ENCODE measurements at regions not wholly inside any gene's neighbourhood (a gene's known extent, or its start where the extent isn't known, plus 50 kb on each side); places are given as distances from the start of the nearest gene placed in this dataset.

GRCh38 chr21:19759836-19760235 is 1238.4 kb upstream of the NCAM2 start:
- TF ChIP-seq NFIC (IDR thresholded peaks at IDR 0.05) (no peak), YY1 (IDR thresholded peaks at IDR 0.05; ENCODE audit: low read depth) (no peak), EGR1 (IDR thresholded peaks at IDR 0.05) (no peak), CREB1 (IDR thresholded peaks at IDR 0.05; ENCODE audit: low read depth) (no peak), EP300 (IDR thresholded peaks at IDR 0.05; ENCODE audit: borderline replicate concordance) (no peak), MAX (IDR thresholded peaks at IDR 0.05) (no peak), ZBTB7A (IDR thresholded peaks at IDR 0.05; ENCODE audit: low read depth) (no peak)

DNA sequence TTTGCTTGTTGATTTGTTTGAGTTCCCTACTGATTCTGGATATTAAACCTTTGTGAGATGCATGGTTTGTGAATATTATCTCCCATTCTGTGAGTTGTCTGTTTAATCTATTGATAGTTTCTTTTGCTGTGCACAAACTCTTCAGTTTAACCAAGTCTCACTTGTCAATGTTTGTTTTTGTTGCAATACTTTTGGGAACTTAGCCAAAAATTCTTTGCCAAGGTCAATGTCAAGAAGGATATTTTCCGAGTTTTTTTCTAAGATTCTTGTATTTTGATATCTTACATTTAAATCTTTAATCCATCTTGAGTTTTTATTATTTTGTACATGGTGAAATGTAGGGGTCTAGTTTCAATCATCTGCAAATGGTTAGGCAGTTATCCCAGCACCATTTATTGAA is 1230.7 kb upstream of the NCAM2 start:
- no peak for TF ChIP-seq FOXM1 (IDR thresholded peaks at IDR 0.05; ENCODE audit: borderline replicate concordance, low read depth)
- no peak for TF ChIP-seq TCF12 (IDR thresholded peaks at IDR 0.05; ENCODE audit: low read depth)
- no peak for TF ChIP-seq EP300 (IDR thresholded peaks at IDR 0.05; ENCODE audit: borderline replicate concordance)
- no peak for TF ChIP-seq MAX (IDR thresholded peaks at IDR 0.05)
- TF ChIP-seq REST (IDR thresholded peaks at IDR 0.05; ENCODE audit: low read depth) = no peak
- no peak for TF ChIP-seq USF1 (IDR thresholded peaks at IDR 0.05)
- TF ChIP-seq CREB1 (IDR thresholded peaks at IDR 0.05; ENCODE audit: low read depth) = no peak
- TF ChIP-seq EGR1 (IDR thresholded peaks at IDR 0.05) = no peak
- no peak for TF ChIP-seq YY1 (IDR thresholded peaks at IDR 0.05; ENCODE audit: low read depth)
- no peak for TF ChIP-seq ZBTB7A (IDR thresholded peaks at IDR 0.05; ENCODE audit: low read depth)
- TF ChIP-seq TEAD4 (IDR thresholded peaks at IDR 0.05) = no peak
- no peak for TF ChIP-seq NFIC (IDR thresholded peaks at IDR 0.05)
- no peak for TF ChIP-seq RAD21 (IDR thresholded peaks at IDR 0.05; ENCODE audit: low read depth)
- TF ChIP-seq CEBPB (IDR thresholded peaks at IDR 0.05) = no peak
- no peak for TF ChIP-seq TAF1 (IDR thresholded peaks at IDR 0.05; ENCODE audit: low read depth)

GRCh38 chr21:19771881-19772280 is 1226.3 kb upstream of the NCAM2 start:
- TF ChIP-seq EGR1 (IDR thresholded peaks at IDR 0.05) (no peak), NFIC (IDR thresholded peaks at IDR 0.05) (no peak), EP300 (IDR thresholded peaks at IDR 0.05; ENCODE audit: borderline replicate concordance) (no peak), MAX (IDR thresholded peaks at IDR 0.05) (no peak), FOXM1 (IDR thresholded peaks at IDR 0.05; ENCODE audit: borderline replicate concordance, low read depth) (no peak), TAF1 (IDR thresholded peaks at IDR 0.05; ENCODE audit: low read depth) (no peak), CREB1 (IDR thresholded peaks at IDR 0.05; ENCODE audit: low read depth) (no peak), YY1 (IDR thresholded peaks at IDR 0.05; ENCODE audit: low read depth) (no peak), TCF12 (IDR thresholded peaks at IDR 0.05; ENCODE audit: low read depth) (no peak), TEAD4 (IDR thresholded peaks at IDR 0.05) (no peak), USF1 (IDR thresholded peaks at IDR 0.05) (no peak), REST (IDR thresholded peaks at IDR 0.05; ENCODE audit: low read depth) (no peak), ZBTB7A (IDR thresholded peaks at IDR 0.05; ENCODE audit: low read depth) (no peak)

DNA sequence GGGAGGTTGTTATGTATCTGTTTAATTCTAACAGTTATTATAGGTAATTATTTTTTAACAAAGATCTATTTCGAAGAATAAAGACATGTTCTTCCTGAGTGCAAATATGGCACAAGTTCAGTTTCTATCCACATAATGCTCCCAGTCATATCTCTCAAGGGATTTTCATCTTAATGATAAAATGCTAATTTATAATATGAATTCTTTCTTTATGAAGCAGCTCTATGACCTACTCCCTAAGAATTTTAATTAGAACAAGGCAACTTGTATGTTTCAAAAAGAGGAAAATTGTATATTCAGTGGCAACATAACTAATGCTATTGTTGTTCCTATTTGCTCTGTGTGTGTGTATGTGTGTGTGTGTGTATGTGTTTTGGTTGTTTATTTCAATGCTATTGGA is 1222.1 kb upstream of the NCAM2 start:
- TF ChIP-seq YY1 (IDR thresholded peaks at IDR 0.05; ENCODE audit: low read depth) (no peak), NFIC (IDR thresholded peaks at IDR 0.05) (no peak), MAX (IDR thresholded peaks at IDR 0.05) (no peak), TCF12 (IDR thresholded peaks at IDR 0.05; ENCODE audit: low read depth) (no peak), CEBPB (IDR thresholded peaks at IDR 0.05) (no peak), EGR1 (IDR thresholded peaks at IDR 0.05) (no peak), REST (IDR thresholded peaks at IDR 0.05; ENCODE audit: low read depth) (no peak), TEAD4 (IDR thresholded peaks at IDR 0.05) (no peak), USF1 (IDR thresholded peaks at IDR 0.05) (no peak), ZBTB7A (IDR thresholded peaks at IDR 0.05; ENCODE audit: low read depth) (no peak), CREB1 (IDR thresholded peaks at IDR 0.05; ENCODE audit: low read depth) (no peak), EP300 (IDR thresholded peaks at IDR 0.05; ENCODE audit: borderline replicate concordance) (no peak), FOXM1 (IDR thresholded peaks at IDR 0.05; ENCODE audit: borderline replicate concordance, low read depth) (no peak), TAF1 (IDR thresholded peaks at IDR 0.05; ENCODE audit: low read depth) (no peak), RAD21 (IDR thresholded peaks at IDR 0.05; ENCODE audit: low read depth) (no peak)
